GM21360 (cell line): ENCODE measurements at regions not wholly inside any gene's neighbourhood (a gene's known extent, or its start where the extent isn't known, plus 50 kb on each side); places are given as distances from the start of the nearest gene placed in this dataset.
"Not testable (repeated sequence)": the region's sequence is repeated elsewhere in the genome, so short reads cannot be mapped to it uniquely, and the experiment has no call there.

Source experiments
- ATAC-seq: cut with Tn5 transposase; IDR thresholded peaks from one replicate; pipeline ENCODE4 v1.9.1; 2021; ENCODE audit warnings: mild to moderate bottlenecking, moderate library complexity; ENCODE audit not compliant: unreplicated experiment

- ATAC-seq = no peak
Observed at GRCh38 chr5:99349787-99350186, 421.0 kb upstream of the CHD1 start.

GRCh38 chr5:99348597-99348996 lies 419.8 kb upstream of the CHD1 start:
- no peak for ATAC-seq

GRCh38 chr5:99339758-99340157 lies 411.0 kb upstream of the CHD1 start:
- not testable (repeated sequence) for ATAC-seq

- no peak for ATAC-seq
Observed at GRCh38 chr5:99334936-99335335, 406.1 kb upstream of the CHD1 start.

- no peak for ATAC-seq
Observed at GRCh38 chr5:99331061-99331460, 402.3 kb upstream of the CHD1 start.

- no peak for ATAC-seq
Observed at GRCh38 chr5:99320436-99320835, 391.6 kb upstream of the CHD1 start.

GRCh38 chr5:99317136-99317535 lies 388.3 kb upstream of the CHD1 start:
- no peak for ATAC-seq

- no peak for ATAC-seq
Observed at GRCh38 chr5:99316484-99316883, 387.7 kb upstream of the CHD1 start.

GRCh38 chr5:99315413-99316183 lies 386.8 kb upstream of the CHD1 start:
- ATAC-seq = no peak

- no peak for ATAC-seq
Observed at GRCh38 chr5:99314721-99315120, 385.9 kb upstream of the CHD1 start.

GRCh38 chr5:99308131-99308530 lies 379.3 kb upstream of the CHD1 start:
- ATAC-seq = no peak

- no peak for ATAC-seq
Observed at GRCh38 chr5:99305045-99305580, 376.3 kb upstream of the CHD1 start.

- ATAC-seq = no peak
Observed at GRCh38 chr5:99285606-99286005, 356.8 kb upstream of the CHD1 start.

GRCh38 chr5:99275128-99275527 lies 346.3 kb upstream of the CHD1 start:
- no peak for ATAC-seq

GRCh38 chr5:99272576-99272975 lies 343.8 kb upstream of the CHD1 start:
- no peak for ATAC-seq

GRCh38 chr5:99258819-99259218 lies 330.0 kb upstream of the CHD1 start:
- ATAC-seq = no peak

- ATAC-seq = no peak
Observed at GRCh38 chr5:99248066-99248465, 319.3 kb upstream of the CHD1 start.

- no peak for ATAC-seq
Observed at GRCh38 chr5:99247346-99247745, 318.5 kb upstream of the CHD1 start.

GRCh38 chr5:99243111-99243510 lies 314.3 kb upstream of the CHD1 start:
- ATAC-seq = no peak

- no peak for ATAC-seq
Observed at GRCh38 chr5:99239826-99240360, 311.1 kb upstream of the CHD1 start.

GRCh38 chr5:99191206-99191745 lies 262.5 kb upstream of the CHD1 start:
- no peak for ATAC-seq

- no peak for ATAC-seq
Observed at GRCh38 chr5:99187611-99188010, 258.8 kb upstream of the CHD1 start.
